ENCODE measurements at regions not wholly inside any gene's neighbourhood (a gene's known extent, or its start where the extent isn't known, plus 50 kb on each side); places are given as distances from the start of the nearest gene placed in this dataset.
A peak's percentile ranks its signal among the peaks of the same experiment; 100 is the strongest.

GRCh38 chr6:40726853-40727252 lies 139.7 kb upstream of the LRFN2 start:
- no peak for DNase-seq (ENCODE audit: low read depth in 2 of 3, low spot score in 2 of 3)

GRCh38 chr6:40725390-40725789 lies 138.2 kb upstream of the LRFN2 start:
- no peak for DNase-seq (ENCODE audit: low read depth in 2 of 3, low spot score in 2 of 3)

- no peak for DNase-seq (ENCODE audit: low read depth in 2 of 3, low spot score in 2 of 3)
Measured at GRCh38 chr6:40724886-40725285, 137.7 kb upstream of the LRFN2 start.

- no peak for DNase-seq (ENCODE audit: low read depth in 2 of 3, low spot score in 2 of 3)
Measured at GRCh38 chr6:40723967-40724366, 136.8 kb upstream of the LRFN2 start.

GRCh38 chr6:40722553-40723258 lies 135.5 kb upstream of the LRFN2 start:
- DNase-seq (ENCODE audit: low read depth in 2 of 3, low spot score in 2 of 3), result no peak

GRCh38 chr6:40722091-40722490 lies 134.9 kb upstream of the LRFN2 start:
- DNase-seq (ENCODE audit: low read depth in 2 of 3, low spot score in 2 of 3), result no peak

- no peak for DNase-seq (ENCODE audit: low read depth in 2 of 3, low spot score in 2 of 3)
Measured at GRCh38 chr6:40721271-40721952, 134.2 kb upstream of the LRFN2 start.

GRCh38 chr6:40720375-40720748 lies 133.2 kb upstream of the LRFN2 start:
- no peak for DNase-seq (ENCODE audit: low read depth in 2 of 3, low spot score in 2 of 3)

- no peak for DNase-seq (ENCODE audit: low read depth in 2 of 3, low spot score in 2 of 3)
Measured at GRCh38 chr6:40719671-40720374, 132.7 kb upstream of the LRFN2 start.

- DNase-seq (ENCODE audit: low read depth in 2 of 3, low spot score in 2 of 3), result no peak
Measured at GRCh38 chr6:40718401-40718800, 131.2 kb upstream of the LRFN2 start.

GRCh38 chr6:40717411-40718057 lies 130.4 kb upstream of the LRFN2 start:
- DNase-seq (ENCODE audit: low read depth in 2 of 3, low spot score in 2 of 3), result no peak

- peak in 2 of 3 donors; percentile 82 to 91 for DNase-seq (ENCODE audit: low read depth in 2 of 3, low spot score in 2 of 3)
Measured at GRCh38 chr6:40715570-40716403, 128.6 kb upstream of the LRFN2 start.

- DNase-seq (ENCODE audit: low read depth in 2 of 3, low spot score in 2 of 3), result no peak
Measured at GRCh38 chr6:40714576-40715564, 127.7 kb upstream of the LRFN2 start.

- no peak for DNase-seq (ENCODE audit: low read depth in 2 of 3, low spot score in 2 of 3)
Measured at GRCh38 chr6:40714143-40714542, 127.0 kb upstream of the LRFN2 start.

- no peak for DNase-seq (ENCODE audit: low read depth in 2 of 3, low spot score in 2 of 3)
Measured at GRCh38 chr6:40713002-40713719, 126.0 kb upstream of the LRFN2 start.

- no peak for DNase-seq (ENCODE audit: low read depth in 2 of 3, low spot score in 2 of 3)
Measured at GRCh38 chr6:40710626-40711330, 123.6 kb upstream of the LRFN2 start.

- no peak for DNase-seq (ENCODE audit: low read depth in 2 of 3, low spot score in 2 of 3)
Measured at GRCh38 chr6:40708049-40708448, 120.9 kb upstream of the LRFN2 start.

GRCh38 chr6:40706178-40706577 lies 119.0 kb upstream of the LRFN2 start:
- DNase-seq (ENCODE audit: low read depth in 2 of 3, low spot score in 2 of 3), result no peak
